ENCODE measurements at regions not wholly inside any gene's neighbourhood (a gene's known extent, or its start where the extent isn't known, plus 50 kb on each side); places are given as distances from the start of the nearest gene placed in this dataset.

- Histone ChIP-seq H2BK12ac (ENCODE audit: low read depth, low read length) (no peak overlapping the region), H3K23ac (ENCODE audit: insufficient read length) (no peak overlapping the region), H3K14ac (ENCODE audit: insufficient read length) (no peak overlapping the region), H3K4ac (replicated peaks; ENCODE audit: insufficient read length, low read depth, low read length) (no peak overlapping the region), H4K91ac (replicated peaks; ENCODE audit: insufficient read length, low read length) (no peak overlapping the region), H3K36me3 (ENCODE audit: control insufficient read depth in 2 of 4, insufficient read depth in 4 of 4, low read length in 3 of 4) (no peaks in the 10 kb centered on the region), H3K27ac (ENCODE audit: low read depth, low read length) (no peak overlapping the region), H3K79me2 (ENCODE audit: control insufficient read depth in 1 of 2, insufficient read depth in 2 of 2, low read length in 2 of 2) (no peaks in the 10 kb centered on the region), H4K8ac (ENCODE audit: extremely low read depth, insufficient read depth, low read length) (no peak overlapping the region), H3K4me3 (ENCODE audit: extremely low read depth in 1 of 4, insufficient read depth in 2 of 4, low read depth in 3 of 4, low read length in 4 of 4) (no peak overlapping the region), H3K27me3 (replicated peaks in 1 of 4; ENCODE audit: control insufficient read depth in 3 of 4, extremely low read depth in 1 of 4, insufficient read depth in 3 of 4, low read length in 3 of 4) (peaks cover 0 to 1% (median 0%) of the 10 kb centered on the region in 4 experiments; a peak in 1 of 7 replicates), H3K56ac (replicated peaks; ENCODE audit: insufficient read length, low read depth, low read length) (no peak overlapping the region), H3K79me1 (ENCODE audit: low read depth, low read length) (no peaks in the 10 kb centered on the region), H3K23me2 (ENCODE audit: low read depth, low read length) (no peaks in the 10 kb centered on the region), H3K18ac (ENCODE audit: extremely low read depth, low read length) (no peak overlapping the region), H2AFZ (ENCODE audit: low read length) (no peak overlapping the region), H2BK120ac (replicated peaks; ENCODE audit: low read depth, low read length) (no peak overlapping the region), H2AK5ac (ENCODE audit: low read depth, low read length) (no peak overlapping the region), H4K5ac (ENCODE audit: insufficient read length, low read depth, low read length) (no peak overlapping the region), H2BK20ac (ENCODE audit: low read length) (no peak overlapping the region), H3K4me2 (ENCODE audit: insufficient read depth in 1 of 2, low read depth in 2 of 2, low read length in 2 of 2) (no peak overlapping the region), H4K20me1 (replicated peaks in 1 of 2; ENCODE audit: control insufficient read depth in 1 of 2, insufficient read depth in 2 of 2, low read length in 2 of 2) (no peaks in the 10 kb centered on the region), H2BK15ac (ENCODE audit: low read length) (no peak overlapping the region), H3K9ac (replicated peaks in 1 of 4; ENCODE audit: extremely low read depth in 1 of 4, low read depth in 3 of 4, low read length in 3 of 4) (no peak overlapping the region), H3K9me3 (ENCODE audit: insufficient read depth in 2 of 2, low read depth in 1 of 2, low read length in 1 of 2) (no peaks in the 10 kb centered on the region), H2BK5ac (ENCODE audit: low read depth, low read length) (no peak overlapping the region), H3K4me1 (replicated peaks in 1 of 4; ENCODE audit: control insufficient read depth in 3 of 4, insufficient read depth in 4 of 4, low read length in 3 of 4) (no peaks in the 10 kb centered on the region)
- DNase-seq (ENCODE audit: low read depth in 1 of 2, low spot score in 2 of 2) (no peak), FAIRE-seq (no peak)
- 88% methylated on average over 2 of the region's 2 CpGs; no CpG with 5 or more reads in 1 of the 2 experiments for WGBS, 2 experiments (ENCODE audit: extremely low coverage in 1 of 2, insufficient coverage in 1 of 2, insufficient read length in 1 of 2, insufficient replicate concordance in 2 of 2, low coverage in 1 of 2, low lambda C conversion rate in 2 of 2, missing lambda C conversion rate in 1 of 2)
- ChIA-PET CTCF (ENCODE audit: partially characterized antibody) (interaction anchor here (1.0 kb wide), 1 partner anchor 85 kb away, joined by 3 read pairs; no protein-coding TSS in a partner anchor), POLR2A (ENCODE audit: partially characterized antibody) (no interaction called here)
- no peak for TF ChIP-seq HDAC6 (IDR thresholded peaks at IDR 0.05; ENCODE audit: low read depth, low read length)
These were observed 681.9 kb upstream of the BOD1L1 start for GRCh38 chr4:14309431-14309830.

All from H1 (cell line).